SHP77 (cell line): ENCODE measurements at regions not wholly inside any gene's neighbourhood (a gene's known extent, or its start where the extent isn't known, plus 50 kb on each side); places are given as distances from the start of the nearest gene placed in this dataset.

Experiments used
- DNase-seq, 2 experiments: peaks; one replicate each; lab custom pipeline; 2025; lab: John Stamatoyannopoulos, UW

- DNase-seq = no peak
Observed at GRCh38 chr20:60064554-60065196, 106.5 kb downstream of the CDH26 start.

- DNase-seq = no peak
Observed at GRCh38 chr20:60065741-60066437, 107.7 kb downstream of the CDH26 start.

GRCh38 chr20:60066438-60066823 is 108.2 kb downstream of the CDH26 start:
- no peak for DNase-seq

GRCh38 chr20:60068509-60068908 is 110.3 kb downstream of the CDH26 start:
- no peak for DNase-seq

- DNase-seq = no peak
Observed at GRCh38 chr20:60069656-60070055, 111.4 kb downstream of the CDH26 start.

- DNase-seq = no peak
Observed at GRCh38 chr20:60070791-60071190, 112.6 kb downstream of the CDH26 start.

GRCh38 chr20:60071965-60072364 is 113.7 kb downstream of the CDH26 start:
- no peak for DNase-seq

- DNase-seq = no peak
Observed at GRCh38 chr20:60073086-60073485, 114.9 kb downstream of the CDH26 start.

- DNase-seq = no peak
Observed at GRCh38 chr20:60073504-60073903, 115.3 kb downstream of the CDH26 start.

- no peak for DNase-seq
Observed at GRCh38 chr20:60074276-60074675, 116.1 kb downstream of the CDH26 start.

GRCh38 chr20:60078351-60079250 is 120.4 kb downstream of the CDH26 start:
- DNase-seq = no peak

- DNase-seq = no peak
Observed at GRCh38 chr20:60080401-60080800, 122.2 kb downstream of the CDH26 start.

GRCh38 chr20:60085551-60086132 is 127.4 kb downstream of the CDH26 start:
- no peak for DNase-seq

- DNase-seq = no peak
Observed at GRCh38 chr20:60086821-60087562, 128.8 kb downstream of the CDH26 start.

GRCh38 chr20:60087563-60088105 is 129.4 kb downstream of the CDH26 start:
- no peak for DNase-seq

- no peak for DNase-seq
Observed at GRCh38 chr20:60088236-60088635, 130.0 kb downstream of the CDH26 start.

GRCh38 chr20:60090631-60091030 is 132.4 kb downstream of the CDH26 start:
- DNase-seq = no peak

- DNase-seq = no peak
Observed at GRCh38 chr20:60091305-60091704, 133.1 kb downstream of the CDH26 start.

GRCh38 chr20:60091861-60092260 is 133.6 kb downstream of the CDH26 start:
- DNase-seq = no peak

GRCh38 chr20:60092729-60093128 is 134.5 kb downstream of the CDH26 start:
- DNase-seq = no peak

GRCh38 chr20:60095456-60095855 is 137.2 kb downstream of the CDH26 start:
- DNase-seq = no peak
